GM21723 (cell line): ENCODE measurements at regions not wholly inside any gene's neighbourhood (a gene's known extent, or its start where the extent isn't known, plus 50 kb on each side); places are given as distances from the start of the nearest gene placed in this dataset.
"Not testable (repeated sequence)": the region's sequence is repeated elsewhere in the genome, so short reads cannot be mapped to it uniquely, and the experiment has no call there.

ENCODE experiments used
- ATAC-seq: cut with Tn5 transposase; IDR thresholded peaks from one replicate; pipeline ENCODE4 v1.9.1; 2021; ENCODE audit warnings: mild to moderate bottlenecking, moderate library complexity; ENCODE audit not compliant: unreplicated experiment

DNA sequence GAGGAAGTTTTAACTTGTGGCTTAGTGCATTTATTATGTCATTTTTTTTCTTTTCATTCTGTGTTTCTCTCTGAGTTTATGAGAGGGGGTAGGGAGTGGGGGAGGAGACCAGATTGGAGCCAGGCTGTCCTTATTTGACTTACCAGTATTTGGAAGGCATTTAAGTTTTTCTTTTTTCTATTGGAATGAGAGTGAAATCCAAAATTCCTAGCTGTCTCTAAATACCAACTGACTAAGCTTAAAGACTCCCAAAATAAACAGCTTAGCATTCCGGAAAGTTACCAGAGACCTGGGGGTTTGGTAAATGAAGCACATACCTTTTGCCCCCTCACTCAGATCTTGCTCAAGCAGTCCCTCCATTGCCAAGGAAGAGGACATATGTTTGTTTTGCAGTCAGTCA is 581.9 kb upstream of the BRINP1 start:
- no peak for ATAC-seq

DNA sequence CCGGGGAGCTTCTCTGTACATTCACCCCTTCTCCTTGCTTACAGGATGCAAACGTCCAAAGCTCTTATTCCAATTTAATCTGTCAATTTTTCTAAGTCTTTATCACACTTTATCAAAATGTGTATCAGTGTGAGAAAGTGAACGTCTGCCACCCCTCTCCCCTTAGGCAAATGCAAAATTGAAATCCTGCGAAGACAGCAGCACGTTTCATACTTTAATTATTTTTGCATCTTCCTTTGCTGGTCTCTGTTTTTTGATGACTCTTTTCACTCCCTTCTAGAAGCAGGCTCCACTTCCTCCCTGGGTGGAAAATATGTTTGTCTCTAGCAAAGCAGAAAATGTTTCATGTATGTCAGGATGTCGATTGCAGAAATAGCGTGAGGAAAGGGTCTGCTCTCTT is 576.5 kb upstream of the BRINP1 start:
- no peak for ATAC-seq

DNA sequence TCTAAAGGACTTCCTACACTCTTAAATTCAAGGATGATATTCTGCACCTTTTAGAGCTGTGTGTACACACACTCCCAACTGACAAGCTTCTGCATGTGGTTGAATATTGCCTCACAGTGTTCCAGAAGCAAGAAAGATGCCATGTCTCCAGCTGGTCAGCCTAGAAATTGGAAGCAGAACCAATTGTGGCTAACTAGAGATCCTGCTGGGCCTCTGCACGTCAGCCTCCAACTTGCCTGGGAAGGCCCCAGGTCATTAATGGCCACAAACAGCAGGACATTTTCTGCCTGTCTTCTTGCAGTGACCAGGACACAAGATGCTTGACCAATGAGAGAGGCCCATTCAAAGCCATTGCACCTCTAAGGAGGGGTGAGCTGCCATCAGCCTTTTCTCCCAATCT is 571.9 kb upstream of the BRINP1 start:
- no peak for ATAC-seq

DNA sequence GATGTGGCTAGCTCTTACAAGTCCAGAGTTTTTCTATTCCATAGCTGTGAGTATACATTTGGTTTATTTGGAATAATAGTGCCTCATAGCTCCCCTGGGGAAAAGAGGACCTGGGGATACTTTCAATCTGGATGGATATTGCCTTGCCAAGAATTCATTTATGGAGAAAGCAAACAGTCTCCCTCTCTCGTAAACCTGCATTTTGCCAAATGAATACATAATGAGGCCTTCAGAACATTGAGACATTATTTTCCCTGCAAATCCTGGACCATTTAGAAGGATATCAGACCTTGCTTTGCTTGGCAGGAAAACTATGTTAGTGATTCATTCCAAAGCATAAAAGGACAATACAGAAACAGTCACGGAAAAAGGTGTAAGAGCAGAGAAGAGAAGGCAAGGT is 569.6 kb upstream of the BRINP1 start:
- ATAC-seq = no peak

DNA sequence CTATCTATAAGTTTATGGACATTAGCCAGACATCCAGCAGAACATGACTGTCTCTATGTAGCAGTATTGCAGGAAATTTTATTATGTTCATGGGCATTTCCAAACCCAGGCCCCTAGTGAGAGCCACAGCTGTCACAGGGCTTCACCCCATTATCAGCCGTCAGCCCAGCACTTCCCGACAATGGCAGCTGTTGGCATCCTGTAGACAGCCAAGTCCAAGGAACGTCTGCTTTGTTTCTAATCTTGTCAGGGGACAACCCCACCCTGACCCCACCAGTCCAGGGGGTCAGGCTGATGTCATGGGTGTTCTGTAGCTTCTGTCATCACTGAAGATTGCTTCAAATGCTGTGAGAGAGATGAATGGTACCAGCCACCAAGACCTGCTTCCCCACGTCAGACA is 565.3 kb upstream of the BRINP1 start:
- ATAC-seq = no peak

DNA sequence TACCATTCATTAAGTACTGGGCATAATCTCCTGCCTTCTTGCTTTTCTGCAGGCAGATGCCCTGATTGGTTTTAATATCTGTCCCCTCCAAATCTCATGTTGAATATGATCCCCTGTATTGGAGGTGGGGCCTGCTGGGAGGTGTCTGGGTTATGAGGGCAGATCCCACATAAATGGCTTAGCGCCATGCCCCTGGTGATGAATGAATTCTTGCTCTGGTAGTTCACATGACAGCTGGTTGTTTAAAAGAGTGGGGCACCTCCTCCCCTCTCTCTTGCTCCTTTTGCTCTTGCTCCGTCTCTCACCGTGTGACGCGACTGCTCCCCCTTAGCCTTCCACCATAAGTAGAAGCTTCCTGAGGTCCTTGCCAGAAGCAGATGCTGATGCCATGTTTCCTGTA is 564.0 kb upstream of the BRINP1 start:
- no peak for ATAC-seq

DNA sequence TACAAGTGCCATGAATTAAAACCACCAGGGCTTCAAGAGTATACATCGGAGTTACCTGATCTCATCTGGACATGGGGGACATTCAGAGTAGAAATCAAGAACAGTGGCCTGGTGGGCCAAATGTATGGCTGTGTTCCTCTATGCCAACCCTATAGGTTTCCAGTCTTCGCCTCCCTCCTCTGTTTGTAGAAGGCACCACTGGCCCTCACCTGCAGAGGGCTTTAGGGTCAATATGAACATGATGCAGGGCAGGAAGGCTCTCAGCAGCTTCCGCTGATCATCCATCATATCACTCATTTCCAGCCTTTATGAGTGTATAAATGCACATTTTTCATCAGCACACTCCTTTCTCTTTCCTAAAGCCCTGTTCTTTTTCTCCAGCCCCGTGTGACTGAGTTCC is 555.5 kb upstream of the BRINP1 start:
- ATAC-seq = no peak

DNA sequence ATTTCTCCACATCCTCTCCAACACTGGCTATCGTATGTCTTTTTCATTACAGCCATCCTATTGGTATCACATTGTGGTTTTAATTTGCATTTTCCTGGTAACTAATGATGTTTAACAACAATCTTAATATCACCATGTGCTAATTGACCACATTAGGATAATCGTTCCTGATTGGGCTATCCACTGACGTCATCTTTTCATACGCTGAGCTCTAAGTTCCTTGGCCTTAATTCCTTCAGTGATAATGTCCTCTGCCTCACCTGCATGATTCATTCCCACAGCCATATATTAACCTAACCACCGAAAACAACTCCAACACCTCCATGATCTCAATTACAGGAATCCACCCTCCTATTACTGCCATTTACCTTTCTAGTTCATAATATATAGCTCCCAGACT is 547.9 kb upstream of the BRINP1 start:
- ATAC-seq = no peak

DNA sequence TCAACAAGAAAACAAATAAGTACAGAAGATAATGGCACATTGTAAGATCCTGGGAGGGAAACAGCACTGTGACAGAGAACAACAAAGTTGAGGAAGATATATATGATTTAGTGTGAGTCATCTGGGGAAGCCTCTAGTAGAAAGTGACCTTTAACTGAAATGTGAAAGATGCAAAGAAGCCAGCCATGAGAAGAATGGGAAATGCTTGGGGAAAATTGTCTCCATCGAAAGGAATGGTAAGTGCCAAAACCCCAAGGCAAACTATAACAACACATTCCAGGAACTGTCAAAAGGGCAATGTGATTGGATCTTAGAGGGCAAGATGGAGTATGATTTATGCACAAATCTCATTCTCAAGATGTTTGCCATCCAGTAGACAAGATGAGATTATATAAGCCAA is 537.8 kb upstream of the BRINP1 start:
- no peak for ATAC-seq

- ATAC-seq = no peak
These were observed 536.5 kb upstream of the BRINP1 start for GRCh38 chr9:119905724-119906123.

- no peak for ATAC-seq
These were observed 534.6 kb upstream of the BRINP1 start for GRCh38 chr9:119903851-119904250.

GRCh38 chr9:119902611-119903010 is 533.4 kb upstream of the BRINP1 start:
- no peak for ATAC-seq

GRCh38 chr9:119898316-119898715 is 529.1 kb upstream of the BRINP1 start:
- no peak for ATAC-seq

DNA sequence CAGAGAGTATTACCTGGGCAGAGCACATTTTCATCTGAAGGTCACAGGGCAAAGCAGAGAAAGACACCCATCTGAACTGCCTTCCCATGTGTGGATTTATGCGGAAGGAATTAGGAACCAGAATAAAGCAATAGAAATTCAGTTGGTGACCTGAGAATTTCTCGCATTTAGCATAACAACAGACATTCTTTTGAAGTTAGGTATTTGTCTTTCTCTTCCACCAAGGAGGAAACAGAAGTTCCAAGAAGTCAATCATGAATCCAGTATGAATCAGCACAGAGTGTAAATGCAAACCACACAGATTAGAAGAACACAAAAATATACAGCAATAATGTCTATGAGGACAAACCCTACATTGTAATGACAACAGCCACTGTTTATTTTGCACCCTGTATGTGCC is 515.2 kb upstream of the BRINP1 start:
- no peak for ATAC-seq

GRCh38 chr9:119881898-119882297 is 512.7 kb upstream of the BRINP1 start:
- no peak for ATAC-seq

DNA sequence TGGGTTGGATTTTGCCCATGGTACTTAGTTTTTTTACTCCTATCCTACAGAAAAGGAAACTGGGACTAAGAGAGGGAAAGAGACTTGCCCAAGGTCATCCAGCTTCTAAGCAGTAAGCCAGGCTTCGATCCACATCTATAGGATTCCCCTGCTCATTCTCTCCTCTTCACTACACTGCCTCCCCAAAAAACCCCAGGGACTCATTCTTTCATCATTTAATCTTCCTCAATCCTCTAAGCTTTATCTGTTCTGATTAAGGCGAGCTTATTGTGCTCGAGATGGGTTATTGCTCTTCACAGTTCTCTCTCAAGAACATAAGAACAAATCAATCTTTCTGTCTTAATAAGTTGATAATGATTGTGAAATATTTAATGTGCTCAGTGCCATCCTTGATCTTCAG is 511.1 kb upstream of the BRINP1 start:
- ATAC-seq = no peak

DNA sequence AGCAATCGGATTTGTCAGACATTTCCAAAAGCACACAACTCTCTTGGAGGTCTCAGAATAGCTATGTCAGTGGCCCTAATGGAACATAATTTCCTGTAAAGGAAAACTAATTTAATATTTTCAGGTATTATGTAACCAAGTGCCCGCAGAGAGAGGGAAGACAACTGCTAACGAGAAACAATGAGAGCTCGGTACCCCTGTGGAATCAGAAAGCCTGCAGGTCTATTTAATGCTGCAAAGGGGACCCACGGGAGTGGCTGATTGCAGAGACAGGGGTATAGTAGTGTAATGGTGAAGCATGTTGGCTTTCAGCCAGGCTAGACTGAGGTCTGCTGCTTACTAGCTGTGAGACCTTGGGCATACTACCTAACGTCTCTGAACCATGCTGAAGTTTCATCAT is 508.1 kb upstream of the BRINP1 start:
- no peak for ATAC-seq

- ATAC-seq = no peak
These were observed 504.6 kb upstream of the BRINP1 start for GRCh38 chr9:119873877-119874276.

- not testable (repeated sequence) for ATAC-seq
These were observed 501.0 kb upstream of the BRINP1 start for GRCh38 chr9:119870251-119870650.

GRCh38 chr9:119868694-119869093 is 499.5 kb upstream of the BRINP1 start:
- ATAC-seq = no peak

DNA sequence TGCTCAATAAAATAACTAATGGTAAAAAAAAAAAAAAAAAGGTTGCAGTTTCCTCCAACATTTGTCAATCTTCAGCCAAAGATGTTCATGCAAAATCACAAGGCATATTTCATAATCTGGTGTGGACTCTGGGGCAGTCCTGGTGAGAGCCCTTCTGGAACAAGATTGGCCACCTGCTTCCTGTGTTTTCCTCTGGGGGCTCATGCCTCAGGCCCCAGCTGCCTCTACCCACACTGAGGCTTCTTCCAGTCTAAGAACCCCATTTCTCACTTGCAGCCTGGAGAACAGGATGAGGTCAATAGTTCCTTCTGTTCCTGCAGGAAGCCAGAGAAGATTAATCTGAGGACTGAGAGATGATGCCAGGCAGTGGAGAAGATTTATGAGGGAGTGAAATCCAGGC is 492.6 kb upstream of the BRINP1 start:
- ATAC-seq = no peak

DNA sequence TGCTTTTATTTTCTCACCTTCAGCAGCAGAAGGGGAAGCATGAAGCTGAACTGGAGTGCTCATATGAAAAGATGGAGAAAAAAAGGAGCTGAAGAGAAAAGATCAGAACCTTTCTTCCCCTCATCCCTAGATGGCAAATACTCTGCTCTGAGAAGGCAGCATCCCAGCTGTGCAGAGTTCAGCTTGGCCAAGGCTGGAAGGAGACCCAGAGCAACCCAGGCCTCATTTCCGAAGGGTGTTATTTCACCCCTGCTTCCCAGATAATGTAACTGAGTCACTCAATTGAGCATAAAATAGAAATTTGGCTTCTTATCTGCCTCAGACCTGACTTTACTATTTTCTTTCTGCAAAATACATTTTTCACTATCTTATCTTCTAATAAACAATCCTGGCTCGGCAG is 489.9 kb upstream of the BRINP1 start:
- ATAC-seq = no peak

GRCh38 chr9:119853126-119853525 is 483.9 kb upstream of the BRINP1 start:
- ATAC-seq = no peak

GRCh38 chr9:119852390-119852789 is 483.2 kb upstream of the BRINP1 start:
- ATAC-seq = no peak
